Endothelial cell (in vitro differentiated cells): ENCODE measurements at regions not wholly inside any gene's neighbourhood (a gene's known extent, or its start where the extent isn't known, plus 50 kb on each side); places are given as distances from the start of the nearest gene placed in this dataset.

ENCODE experiments used
- DNase-seq: peaks from one replicate; pipeline ENCODE4 v3.0.0; 2021; ENCODE audit warnings: low spot score
- H3K27ac Mint-ChIP-seq: one replicate; pipeline ENCODE4 v1.8.0; 2021; ENCODE audit warnings: mixed read lengths, inconsistent platforms; ENCODE audit not compliant: unreplicated experiment
- H3K27me3 Mint-ChIP-seq: one replicate; pipeline ENCODE4 v1.8.0; 2021; ENCODE audit warnings: mild to moderate bottlenecking, moderate library complexity, mixed read lengths, inconsistent platforms; ENCODE audit not compliant: unreplicated experiment
- H3K36me3 Mint-ChIP-seq: one replicate; pipeline ENCODE4 v1.8.0; 2021; ENCODE audit warnings: mild to moderate bottlenecking, low read depth, mixed read lengths, inconsistent platforms; ENCODE audit not compliant: unreplicated experiment
- H3K4me1 Mint-ChIP-seq: one replicate; pipeline ENCODE4 v1.8.0; 2021; ENCODE audit warnings: mild to moderate bottlenecking, mixed read lengths, inconsistent platforms; ENCODE audit not compliant: unreplicated experiment
- H3K4me3 Mint-ChIP-seq: one replicate; pipeline ENCODE4 v1.8.0; 2021; ENCODE audit warnings: mild to moderate bottlenecking, mixed read lengths, inconsistent platforms; ENCODE audit not compliant: unreplicated experiment
- H3K9me3 Mint-ChIP-seq: one replicate; pipeline ENCODE4 v1.8.0; 2021; ENCODE audit warnings: mixed read lengths, inconsistent platforms; ENCODE audit not compliant: unreplicated experiment
- TF ChIP-seq, protein P1 (sequence below): fragments of 200-600 bp; sonication (generic); IDR thresholded peaks from one replicate; pipeline ENCODE4 v1.5.0; 2021; ENCODE audit warnings: antibody characterized with exemption; ENCODE audit not compliant: unreplicated experiment

DNA sequence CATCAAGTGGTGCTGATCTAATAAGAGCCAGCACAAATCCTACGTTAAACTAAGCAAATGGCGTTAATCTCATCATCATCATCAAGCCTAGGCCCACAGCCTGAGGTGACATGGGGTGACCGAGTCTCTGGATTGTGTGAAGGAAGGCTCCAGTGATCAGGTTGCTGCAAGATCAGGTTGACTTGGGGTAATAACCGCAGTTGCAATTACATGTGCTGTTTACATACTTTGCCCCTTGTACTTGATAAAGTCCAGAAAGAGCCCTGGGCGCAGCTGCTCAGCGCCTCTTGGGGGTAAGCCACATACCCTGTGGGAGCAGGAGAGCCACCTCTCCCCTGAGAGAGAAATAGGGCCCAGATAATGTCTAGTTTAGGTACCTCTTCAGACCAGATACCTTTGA, 228.1 kb downstream of the WDR11 start:
- Mint-ChIP-seq H3K27me3 (peaks cover 3% of the 10 kb centered on the region), H3K9me3 (no peaks in the 10 kb centered on the region)
- TF ChIP-seq, protein P1, sequence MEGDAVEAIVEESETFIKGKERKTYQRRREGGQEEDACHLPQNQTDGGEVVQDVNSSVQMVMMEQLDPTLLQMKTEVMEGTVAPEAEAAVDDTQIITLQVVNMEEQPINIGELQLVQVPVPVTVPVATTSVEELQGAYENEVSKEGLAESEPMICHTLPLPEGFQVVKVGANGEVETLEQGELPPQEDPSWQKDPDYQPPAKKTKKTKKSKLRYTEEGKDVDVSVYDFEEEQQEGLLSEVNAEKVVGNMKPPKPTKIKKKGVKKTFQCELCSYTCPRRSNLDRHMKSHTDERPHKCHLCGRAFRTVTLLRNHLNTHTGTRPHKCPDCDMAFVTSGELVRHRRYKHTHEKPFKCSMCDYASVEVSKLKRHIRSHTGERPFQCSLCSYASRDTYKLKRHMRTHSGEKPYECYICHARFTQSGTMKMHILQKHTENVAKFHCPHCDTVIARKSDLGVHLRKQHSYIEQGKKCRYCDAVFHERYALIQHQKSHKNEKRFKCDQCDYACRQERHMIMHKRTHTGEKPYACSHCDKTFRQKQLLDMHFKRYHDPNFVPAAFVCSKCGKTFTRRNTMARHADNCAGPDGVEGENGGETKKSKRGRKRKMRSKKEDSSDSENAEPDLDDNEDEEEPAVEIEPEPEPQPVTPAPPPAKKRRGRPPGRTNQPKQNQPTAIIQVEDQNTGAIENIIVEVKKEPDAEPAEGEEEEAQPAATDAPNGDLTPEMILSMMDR: no peak

DNA sequence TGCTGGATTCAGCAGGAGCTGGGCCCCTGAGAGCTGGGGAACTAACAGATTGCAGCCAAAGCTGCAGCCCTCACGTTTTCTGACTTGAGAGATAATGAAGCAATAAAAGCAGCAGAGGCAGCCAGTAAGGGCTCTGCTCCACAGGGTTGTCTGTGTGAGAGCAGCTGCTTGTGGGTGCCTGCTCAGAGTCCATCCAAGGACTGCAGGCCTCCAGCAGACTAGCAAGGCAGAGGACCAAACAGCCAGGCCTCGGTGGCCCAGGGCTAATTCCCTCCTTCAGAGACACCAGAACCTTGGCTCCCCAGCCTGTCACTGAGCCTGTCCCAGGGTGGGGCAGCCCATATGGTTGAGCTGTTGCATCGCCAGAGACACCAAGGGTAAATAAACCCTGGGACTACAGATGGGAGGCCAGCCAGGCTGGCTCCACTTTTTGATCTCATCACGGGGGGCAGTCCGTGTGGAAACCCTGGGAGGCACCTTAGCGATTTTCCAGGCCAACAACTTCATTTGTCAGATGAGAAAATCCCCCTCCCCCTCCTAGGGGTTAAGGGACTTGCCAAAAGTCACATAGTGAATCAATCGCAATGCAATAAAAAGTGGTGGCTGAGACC, 229.2 kb downstream of the WDR11 start:
- H3K36me3 Mint-ChIP-seq: no peaks in the 10 kb centered on the region
- no peak overlapping the region for H3K27ac Mint-ChIP-seq
- peaks cover 3% of the 10 kb centered on the region for H3K27me3 Mint-ChIP-seq
- H3K4me1 Mint-ChIP-seq: no peaks in the 10 kb centered on the region
- TF ChIP-seq, protein P1: no peak
- H3K4me3 Mint-ChIP-seq: no peak overlapping the region
- H3K9me3 Mint-ChIP-seq: no peaks in the 10 kb centered on the region
- DNase-seq: no peak

More for the DNA sequence above, 228.1 kb downstream of the WDR11 start:
- DNase-seq: no peak
- H3K36me3 Mint-ChIP-seq: no peaks in the 10 kb centered on the region
- no peak overlapping the region for H3K27ac Mint-ChIP-seq
- no peaks in the 10 kb centered on the region for H3K4me1 Mint-ChIP-seq
- H3K4me3 Mint-ChIP-seq: no peak overlapping the region

DNA sequence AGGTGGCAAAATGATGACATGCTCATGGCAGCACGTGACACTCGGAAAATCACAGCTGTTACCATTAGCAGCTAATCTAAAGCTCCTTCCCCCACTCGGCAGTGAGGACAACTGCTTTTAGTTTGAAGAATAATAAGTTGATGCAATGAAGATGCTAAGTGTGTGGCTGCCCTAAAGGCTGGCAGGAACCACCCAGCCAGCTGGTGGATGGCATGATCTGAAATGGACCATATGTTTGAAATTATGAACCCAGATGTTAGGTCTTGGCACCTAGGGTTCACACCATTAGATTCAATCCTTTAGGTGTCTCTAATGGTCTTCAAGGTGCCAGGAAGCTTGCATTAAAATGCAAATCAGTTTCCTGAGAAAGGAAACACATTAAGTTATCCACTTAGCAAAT, 230.1 kb downstream of the WDR11 start:
- Mint-ChIP-seq H3K9me3 (no peaks in the 10 kb centered on the region), H3K4me3 (no peak overlapping the region), H3K4me1 (no peaks in the 10 kb centered on the region), H3K27me3 (peaks cover 3% of the 10 kb centered on the region), H3K36me3 (no peaks in the 10 kb centered on the region), H3K27ac (no peak overlapping the region)
- DNase-seq: no peak
- TF ChIP-seq, protein P1: no peak

DNA sequence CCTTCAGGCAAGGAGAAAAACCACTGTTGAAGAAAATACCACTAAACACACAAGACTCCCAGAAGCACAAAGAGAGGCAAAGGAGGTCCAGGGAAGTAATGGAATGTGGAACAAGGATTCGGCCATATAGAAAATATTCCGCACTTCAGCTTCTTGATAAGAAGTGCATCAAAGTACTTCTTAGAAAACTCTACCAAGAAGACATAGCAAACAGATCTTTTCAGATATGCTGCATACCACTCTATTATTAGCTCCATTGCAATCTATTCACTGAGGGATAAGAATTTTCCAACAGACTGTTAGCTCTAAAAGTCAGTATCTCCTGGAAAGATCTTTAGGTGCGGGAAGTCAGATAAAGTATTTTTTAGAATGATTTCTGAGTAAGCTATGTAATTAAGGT, 231.8 kb downstream of the WDR11 start:
- H3K9me3 Mint-ChIP-seq: no peaks in the 10 kb centered on the region
- no peak overlapping the region for H3K27ac Mint-ChIP-seq
- H3K36me3 Mint-ChIP-seq: no peaks in the 10 kb centered on the region

DNA sequence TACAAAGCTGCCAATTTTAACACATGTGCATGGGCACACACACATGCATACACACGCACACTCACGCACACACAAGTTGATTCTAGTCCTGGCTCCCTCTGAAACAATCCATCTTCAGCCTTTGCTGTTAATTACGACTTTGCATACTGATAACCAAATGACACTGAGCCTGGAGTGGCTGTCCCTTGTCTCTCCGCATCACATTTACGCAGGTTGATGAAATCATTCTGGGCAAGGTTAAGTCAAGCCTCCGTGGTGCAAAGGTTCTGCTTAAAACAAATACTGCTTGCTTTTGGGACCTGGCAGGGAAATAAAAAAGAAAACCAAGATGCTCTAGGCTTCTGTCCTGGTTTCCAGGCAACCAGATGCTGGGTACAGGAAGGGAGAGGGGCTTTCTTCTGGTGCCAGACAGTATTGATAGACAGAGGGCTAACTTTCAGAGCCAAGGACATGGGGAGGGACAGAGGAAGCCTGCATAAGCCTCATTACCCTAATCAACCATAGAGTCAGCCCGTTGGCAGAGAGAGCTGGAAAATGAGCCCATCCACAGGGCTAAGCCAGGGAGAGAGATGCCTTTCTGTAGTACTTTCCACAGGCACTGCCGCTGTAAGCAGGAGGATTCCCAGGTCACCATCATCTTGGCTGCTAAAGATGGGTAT, 233.0 kb downstream of the WDR11 start:
- H3K4me1 Mint-ChIP-seq: no peaks in the 10 kb centered on the region
- no peak overlapping the region for H3K4me3 Mint-ChIP-seq
- no peaks in the 10 kb centered on the region for H3K36me3 Mint-ChIP-seq
- no peaks in the 10 kb centered on the region for H3K9me3 Mint-ChIP-seq
- H3K27ac Mint-ChIP-seq: no peak overlapping the region
- TF ChIP-seq, protein P1: no peak
- H3K27me3 Mint-ChIP-seq: peaks cover 4% of the 10 kb centered on the region
- no peak for DNase-seq

More for the DNA sequence above, 231.8 kb downstream of the WDR11 start:
- Mint-ChIP-seq H3K4me1 (no peaks in the 10 kb centered on the region), H3K27me3 (peaks cover 4% of the 10 kb centered on the region), H3K4me3 (no peak overlapping the region)
- DNase-seq: no peak
- TF ChIP-seq, protein P1: no peak
